RPMI7951 (cell line): ENCODE measurements at regions not wholly inside any gene's neighbourhood (a gene's known extent, or its start where the extent isn't known, plus 50 kb on each side); places are given as distances from the start of the nearest gene placed in this dataset.

ENCODE experiments used
- DNase-seq: peaks from one replicate; pipeline ENCODE4 v3.0.0-alpha.2; 2012; ENCODE audit warnings: low read depth

- DNase-seq = no peak
These were observed 187.1 kb upstream of the SPEF2 start for GRCh38 chr5:35430381-35431162.

DNA sequence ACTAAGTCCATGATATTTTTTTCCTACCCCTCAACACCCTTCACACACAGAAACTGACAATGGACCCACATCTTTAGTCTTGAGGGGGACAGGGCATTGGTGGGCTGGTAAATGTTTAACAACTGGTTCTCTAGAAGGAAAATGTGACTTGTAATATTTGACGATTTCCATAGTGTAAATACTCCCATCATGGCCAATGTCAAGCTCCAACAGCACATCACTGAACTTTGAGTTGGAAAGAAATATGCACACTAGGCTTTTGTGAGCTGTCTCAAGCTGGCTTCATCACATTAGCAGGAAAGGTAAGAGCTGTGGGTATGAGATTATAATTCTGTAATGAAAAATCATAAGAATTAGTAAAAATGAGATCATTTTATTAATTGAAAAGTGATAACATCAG is 189.9 kb upstream of the PRLR start:
- DNase-seq = no peak

- DNase-seq = no peak
These were observed 186.8 kb upstream of the PRLR start for GRCh38 chr5:35417040-35417439.

DNA sequence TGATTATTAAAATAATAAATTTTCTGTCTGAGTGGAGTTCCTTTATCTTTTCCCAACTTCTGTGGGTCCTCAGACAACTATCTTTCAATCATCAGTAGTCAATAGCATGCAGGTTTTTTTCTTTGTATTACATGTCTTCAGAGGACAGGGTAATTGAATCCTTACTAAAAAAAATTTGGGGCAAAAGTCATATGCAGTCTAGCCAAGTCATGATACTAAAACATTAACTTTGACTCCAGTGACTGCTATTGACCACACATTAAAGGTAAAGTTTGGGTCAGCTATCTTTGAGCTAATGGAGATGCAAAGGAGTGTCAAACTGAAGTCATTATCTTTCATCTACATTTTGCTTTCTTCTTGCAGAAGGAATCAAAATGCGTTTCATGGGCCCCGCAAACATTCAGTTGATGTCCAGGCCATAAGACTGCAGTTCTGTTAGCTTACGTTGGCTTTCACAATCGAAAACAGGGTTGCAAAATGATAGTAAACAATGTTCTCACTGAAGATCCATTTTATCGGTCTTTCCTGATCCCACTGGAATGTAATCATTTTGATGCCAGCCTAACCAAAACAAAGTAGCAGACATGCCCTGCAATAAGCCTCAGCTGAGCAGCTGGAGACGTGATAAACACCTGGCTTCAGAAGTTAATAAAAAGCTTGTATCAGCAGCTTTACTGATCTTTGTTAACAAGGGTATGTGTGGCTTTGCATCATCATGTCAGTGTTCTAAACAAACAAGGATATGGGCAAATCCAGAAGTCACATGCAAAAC is 186.1 kb upstream of the PRLR start:
- no peak for DNase-seq

DNA sequence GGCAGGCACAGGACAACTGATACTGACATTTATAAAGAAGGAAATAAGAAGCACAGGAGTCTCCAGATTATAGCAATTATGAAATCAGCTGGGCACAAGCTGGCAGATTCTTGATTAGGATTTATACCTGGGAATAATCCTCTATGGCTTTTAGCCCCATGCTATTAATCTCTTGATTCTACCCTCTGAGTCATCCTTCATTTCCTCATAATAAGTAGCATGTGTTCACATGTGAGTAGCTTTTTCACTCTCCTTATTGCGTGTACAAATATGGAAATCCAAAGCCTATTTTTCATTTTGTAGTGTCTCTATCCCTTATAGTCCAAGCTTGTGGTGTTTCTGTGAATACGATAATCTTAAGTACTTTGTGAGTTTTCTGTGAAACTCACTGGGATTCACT is 185.0 kb upstream of the PRLR start:
- DNase-seq = no peak

DNA sequence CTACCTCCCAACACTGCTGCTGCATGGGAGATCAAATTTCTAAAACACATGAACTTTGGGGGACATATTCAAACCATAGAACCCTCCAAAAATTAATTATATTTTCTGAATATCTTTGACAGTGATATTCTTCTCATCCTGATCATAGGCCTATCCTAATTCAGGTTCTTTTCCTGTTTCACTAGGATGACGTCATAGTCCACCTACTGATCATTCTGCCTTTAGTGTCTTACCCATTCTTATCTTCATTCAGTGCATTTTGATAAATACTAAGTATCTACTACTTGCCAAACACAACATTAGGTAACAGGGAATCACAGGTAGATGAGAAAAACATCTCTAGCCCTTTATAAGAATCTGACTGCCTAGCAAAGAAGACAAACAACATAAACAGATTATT is 179.1 kb upstream of the PRLR start:
- DNase-seq = no peak

DNA sequence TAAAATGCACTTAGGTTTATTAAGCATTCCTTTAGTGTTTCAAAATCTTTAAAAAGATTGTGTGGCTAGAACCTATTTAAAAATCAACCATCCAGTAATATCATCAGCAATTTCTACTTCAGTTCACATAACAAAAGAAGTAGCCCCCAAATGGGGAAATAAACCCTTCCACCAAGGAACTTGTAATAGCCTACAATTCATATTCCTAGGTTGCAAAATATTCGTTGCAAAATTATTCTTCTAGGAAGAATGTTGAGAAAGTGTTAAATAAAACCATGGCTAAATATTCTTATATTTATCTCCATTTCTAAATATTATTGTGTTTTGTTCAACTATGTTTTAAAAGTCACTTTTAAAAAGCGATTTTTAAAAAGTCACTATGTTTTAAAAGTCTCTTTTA is 177.9 kb upstream of the PRLR start:
- DNase-seq = no peak

DNA sequence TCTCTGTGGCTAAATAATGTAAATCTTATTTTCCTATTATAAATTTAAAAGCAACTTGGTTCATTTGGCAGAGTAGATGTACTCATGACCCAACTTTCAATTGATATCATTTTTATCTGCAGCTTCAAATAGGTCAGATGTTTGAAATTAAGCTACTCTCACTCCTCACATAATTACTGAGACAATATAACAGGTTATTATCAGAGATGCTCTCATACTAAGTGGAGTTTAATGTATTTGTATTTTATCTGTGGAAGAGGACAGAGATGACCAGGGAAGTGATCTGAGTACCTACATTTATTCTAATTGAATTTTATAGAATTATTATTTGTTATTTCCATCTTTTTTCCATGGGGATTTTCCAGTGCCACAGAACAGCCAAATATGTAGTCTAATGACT is 177.4 kb upstream of the PRLR start:
- DNase-seq = no peak

DNA sequence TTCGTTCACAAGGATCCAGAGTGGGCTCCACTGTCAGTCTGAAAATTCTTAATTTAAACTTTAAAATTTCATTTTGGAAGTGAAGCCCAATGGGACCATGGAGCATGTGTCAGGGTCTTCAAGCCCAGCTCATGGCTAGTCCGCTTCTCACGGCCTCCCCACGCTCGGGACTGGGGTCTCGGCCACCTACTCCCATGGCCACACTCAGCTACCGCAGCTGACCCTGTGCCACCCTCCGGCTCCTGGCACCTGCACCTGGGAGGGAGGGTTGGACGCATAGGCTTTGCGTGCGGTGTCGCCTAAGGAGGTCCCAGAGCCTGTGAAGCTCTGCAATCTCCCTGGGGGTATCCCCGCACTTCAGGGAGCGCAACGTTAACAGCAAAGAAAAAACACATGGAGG is 175.7 kb upstream of the PRLR start:
- no peak for DNase-seq

- DNase-seq = peak; percentile 41
These were observed 174.4 kb upstream of the PRLR start for GRCh38 chr5:35404701-35405100.

DNA sequence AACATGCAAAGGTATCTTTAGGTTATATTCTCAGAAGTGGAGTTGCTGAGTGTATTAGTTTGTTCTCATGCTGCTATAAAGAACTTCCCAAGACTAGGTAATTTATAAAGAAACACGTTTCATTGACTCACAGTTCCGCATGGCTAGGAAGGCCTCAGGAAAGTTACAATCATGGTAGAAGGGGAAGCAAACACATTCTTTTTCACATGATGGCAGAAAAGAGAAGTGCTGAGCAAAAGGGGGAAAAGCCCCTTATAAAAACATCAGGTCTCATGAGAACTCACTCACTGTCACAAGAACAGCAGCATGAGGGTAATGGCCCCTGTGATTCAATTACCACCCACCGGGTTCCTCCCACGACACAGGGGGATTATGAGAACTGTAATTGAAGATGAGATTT is 163.6 kb upstream of the PRLR start:
- DNase-seq = no peak

GRCh38 chr5:35384658-35385057 is 154.4 kb upstream of the PRLR start:
- DNase-seq = no peak

- DNase-seq = no peak
These were observed 152.8 kb upstream of the PRLR start for GRCh38 chr5:35383041-35383440.

DNA sequence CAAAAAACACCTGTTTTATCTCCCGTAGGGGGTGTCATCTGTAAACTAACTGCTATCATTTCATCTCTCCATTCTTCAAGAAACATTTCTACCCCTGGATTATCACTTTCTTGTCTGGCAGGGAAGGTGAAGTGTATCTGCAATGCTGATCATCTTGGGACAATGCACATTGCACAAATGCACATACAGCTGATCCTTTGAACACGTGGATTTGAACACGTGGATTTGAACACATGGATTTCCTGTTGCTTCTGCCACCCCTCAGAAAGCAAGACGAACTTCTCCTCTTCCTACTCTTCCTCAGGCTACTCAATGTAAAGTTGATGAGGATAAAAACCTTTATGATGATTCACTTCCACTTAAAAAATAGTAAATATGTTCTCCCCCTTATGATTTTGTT is 147.4 kb upstream of the PRLR start:
- DNase-seq = no peak

DNA sequence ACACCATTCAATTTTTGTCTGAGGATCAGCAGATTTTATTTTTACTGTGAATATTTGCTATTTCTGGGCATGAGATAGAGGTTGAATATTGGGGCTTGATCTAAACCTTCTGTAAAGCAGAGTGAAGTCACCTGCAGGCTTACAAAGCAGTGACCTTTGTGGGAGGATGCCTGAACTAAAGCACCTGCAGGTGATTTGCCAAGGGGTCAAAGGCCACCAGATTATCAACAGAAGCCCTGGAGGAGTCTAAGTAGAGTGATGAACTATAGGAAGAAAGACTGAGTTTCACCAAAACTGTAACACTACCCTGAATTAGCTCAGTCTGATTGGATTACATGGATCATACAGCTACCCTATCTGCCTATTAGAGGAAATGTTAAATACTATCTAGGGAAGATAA is 144.3 kb upstream of the PRLR start:
- no peak for DNase-seq

DNA sequence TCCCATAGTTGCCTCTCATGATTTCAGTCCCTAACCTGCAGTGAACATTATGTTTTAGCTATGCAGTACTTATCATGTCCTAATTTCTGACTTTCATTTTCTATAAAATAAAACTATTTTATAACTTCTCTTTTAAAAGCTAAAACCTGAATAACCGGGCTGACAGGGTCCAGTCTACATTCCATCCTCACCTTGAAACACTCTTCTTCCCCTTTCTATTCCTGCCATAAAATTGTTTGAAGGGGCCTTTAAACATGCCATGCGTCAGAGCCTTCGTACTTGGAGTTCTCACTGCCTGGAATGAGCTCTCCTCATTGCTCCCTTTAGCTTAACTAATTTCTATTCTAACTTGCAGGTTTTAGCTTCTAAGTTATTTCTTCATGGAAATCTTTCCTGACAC is 143.0 kb upstream of the PRLR start:
- DNase-seq = no peak

DNA sequence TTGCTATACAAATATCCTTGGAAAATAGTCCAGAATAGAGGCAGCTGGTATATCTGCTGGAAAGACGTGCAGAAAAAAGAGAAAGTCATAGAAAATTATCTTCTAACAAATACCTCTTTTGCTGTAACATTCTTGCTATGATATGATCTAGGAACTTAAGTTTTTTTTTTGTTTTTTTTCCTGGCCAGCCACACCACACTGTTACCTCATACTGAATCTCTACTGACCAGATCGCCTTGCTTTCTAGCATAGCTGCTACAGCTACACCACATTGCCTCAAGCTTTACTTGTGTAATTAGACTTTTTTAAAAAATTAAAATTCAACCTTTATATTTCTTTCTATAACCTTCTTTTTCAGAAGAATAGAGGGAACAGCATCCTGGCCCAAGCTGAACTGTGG is 142.2 kb upstream of the PRLR start:
- no peak for DNase-seq

GRCh38 chr5:35371951-35372426 is 141.7 kb upstream of the PRLR start:
- no peak for DNase-seq

- DNase-seq = no peak
These were observed 140.6 kb upstream of the PRLR start for GRCh38 chr5:35370871-35371270.

- DNase-seq = no peak
These were observed 139.9 kb upstream of the PRLR start for GRCh38 chr5:35369965-35370790.

- no peak for DNase-seq
These were observed 137.2 kb upstream of the PRLR start for GRCh38 chr5:35367526-35367925.

- DNase-seq = no peak
These were observed 135.5 kb upstream of the PRLR start for GRCh38 chr5:35365758-35366157.
